22Rv1 (cell line): ENCODE measurements at regions not wholly inside any gene's neighbourhood (a gene's known extent, or its start where the extent isn't known, plus 50 kb on each side); places are given as distances from the start of the nearest gene placed in this dataset.

Source experiments
- H3K27ac ChIP-seq: fragments of 450-650 bp; 2 replicates; pipeline ENCODE4 v1.5.1; 2017
- CTCF ChIP-seq: fragments of 450-650 bp; IDR thresholded peaks from 2 replicates; pipeline ENCODE4 v1.5.1; 2017; ENCODE audit warnings: mild to moderate bottlenecking
- ZFX ChIP-seq: fragments of 450-650 bp; IDR thresholded peaks from 2 replicates; pipeline ENCODE4 v1.6.1; 2017; ENCODE audit warnings: antibody characterized with exemption, borderline replicate concordance

- TF ChIP-seq CTCF (no peak), ZFX (no peak)
- H3K27ac ChIP-seq: no peak overlapping the region
Observed at GRCh38 chr14:53772936-53773335, 183.7 kb downstream of the BMP4 start.

GRCh38 chr14:53767566-53767965 lies 189.1 kb downstream of the BMP4 start:
- H3K27ac ChIP-seq: no peak overlapping the region
- TF ChIP-seq CTCF (no peak), ZFX (no peak)

- TF ChIP-seq CTCF (no peak), ZFX (no peak)
- no peak overlapping the region for H3K27ac ChIP-seq
Observed at GRCh38 chr14:53766601-53767000, 190.0 kb downstream of the BMP4 start.

GRCh38 chr14:53766106-53766505 lies 190.5 kb downstream of the BMP4 start:
- H3K27ac ChIP-seq: no peak overlapping the region
- TF ChIP-seq ZFX (no peak), CTCF (no peak)

GRCh38 chr14:53764846-53765245 lies 191.8 kb downstream of the BMP4 start:
- H3K27ac ChIP-seq: no peak overlapping the region
- TF ChIP-seq ZFX (no peak), CTCF (no peak)

- TF ChIP-seq ZFX: no peak
- no peak for TF ChIP-seq CTCF
- no peak overlapping the region for H3K27ac ChIP-seq
Observed at GRCh38 chr14:53758141-53758540, 198.5 kb downstream of the BMP4 start.

- no peak for TF ChIP-seq CTCF
- no peak for TF ChIP-seq ZFX
- no peak overlapping the region for H3K27ac ChIP-seq
Observed at GRCh38 chr14:53757732-53758131, 198.9 kb downstream of the BMP4 start.
